DOHH2 (cell line): ENCODE measurements at regions not wholly inside any gene's neighbourhood (a gene's known extent, or its start where the extent isn't known, plus 50 kb on each side); places are given as distances from the start of the nearest gene placed in this dataset.

Source experiments
- H3F3A ChIP-seq: fragments of 200-600 bp; sonication (generic), shearing (Covaris generic); 2 replicates; pipeline ENCODE4 v1.6.0; 2016; ENCODE audit warnings: antibody characterized with exemption, mild to moderate bottlenecking; ENCODE audit not compliant: control insufficient read depth, insufficient read depth
- H3K27ac ChIP-seq: fragments of 200-600 bp; sonication (generic); 2 replicates; pipeline ENCODE4 v1.5.1; 2014; ENCODE audit warnings: low read depth, mild to moderate bottlenecking, low read length, moderate library complexity
- H3K27me3 ChIP-seq: fragments of 200-600 bp; sonication (generic); 2 replicates; pipeline ENCODE4 v1.6.1; 2014; ENCODE audit warnings: mild to moderate bottlenecking, low read length, mixed read lengths; ENCODE audit not compliant: control insufficient read depth
- H3K36me3 ChIP-seq: fragments of 200-600 bp; sonication (generic); 2 replicates; pipeline ENCODE4 v1.6.1; 2014; ENCODE audit warnings: mild to moderate bottlenecking, low read length, moderate library complexity, mixed read lengths; ENCODE audit not compliant: control insufficient read depth
- H3K4me1 ChIP-seq: fragments of 200-600 bp; sonication (generic); 2 replicates; pipeline ENCODE4 v1.6.1; 2014; ENCODE audit warnings: mild to moderate bottlenecking, low read length, mixed read lengths; ENCODE audit not compliant: control insufficient read depth
- H3K4me2 ChIP-seq: fragments of 200-600 bp; sonication (generic); 2 replicates; pipeline ENCODE4 v1.6.0; 2014; ENCODE audit warnings: mild to moderate bottlenecking, low read length, moderate library complexity
- H3K4me3 ChIP-seq: fragments of 200-600 bp; sonication (generic); 2 replicates; pipeline ENCODE4 v1.5.1; 2014; ENCODE audit warnings: mild to moderate bottlenecking, low read length, mixed read lengths
- H3K79me2 ChIP-seq: fragments of 200-600 bp; sonication (generic); 2 replicates; pipeline ENCODE4 v1.6.1; 2014; ENCODE audit warnings: mild to moderate bottlenecking, low read length, mixed read lengths; ENCODE audit not compliant: control insufficient read depth
- H3K9me2 ChIP-seq: fragments of 200-600 bp; sonication (generic); replicated peaks from 2 replicates; pipeline ENCODE4 v1.6.1; 2014; ENCODE audit warnings: mild to moderate bottlenecking, low read length, mixed read lengths; ENCODE audit not compliant: control insufficient read depth
- H3K9me3 ChIP-seq: fragments of 200-600 bp; sonication (generic); 2 replicates; pipeline ENCODE4 v1.6.1; 2014; ENCODE audit warnings: antibody characterized with exemption, low read length, mixed read lengths; ENCODE audit not compliant: control insufficient read depth, insufficient read depth
- H4K20me1 ChIP-seq: fragments of 200-600 bp; sonication (generic); 2 replicates; pipeline ENCODE4 v1.6.0; 2014; ENCODE audit warnings: low read depth, mild to moderate bottlenecking, antibody characterized with exemption, low read length, moderate library complexity; ENCODE audit not compliant: control insufficient read depth, insufficient read depth
- CTCF ChIP-seq: fragments of 200-600 bp; sonication (generic); IDR thresholded peaks from one replicate; pipeline ENCODE4 v1.5.1; 2014; ENCODE audit warnings: antibody characterized with exemption, mild to moderate bottlenecking, low read depth, low read length; ENCODE audit not compliant: poor library complexity, severe bottlenecking
- EZH2phosphoT487 ChIP-seq: fragments of 200-600 bp; sonication (generic); IDR thresholded peaks from 2 replicates; pipeline ENCODE4 v1.6.1; 2017; ENCODE audit warnings: borderline replicate concordance, mild to moderate bottlenecking, antibody characterized with exemption, low read length, moderate library complexity, mixed read lengths

DNA sequence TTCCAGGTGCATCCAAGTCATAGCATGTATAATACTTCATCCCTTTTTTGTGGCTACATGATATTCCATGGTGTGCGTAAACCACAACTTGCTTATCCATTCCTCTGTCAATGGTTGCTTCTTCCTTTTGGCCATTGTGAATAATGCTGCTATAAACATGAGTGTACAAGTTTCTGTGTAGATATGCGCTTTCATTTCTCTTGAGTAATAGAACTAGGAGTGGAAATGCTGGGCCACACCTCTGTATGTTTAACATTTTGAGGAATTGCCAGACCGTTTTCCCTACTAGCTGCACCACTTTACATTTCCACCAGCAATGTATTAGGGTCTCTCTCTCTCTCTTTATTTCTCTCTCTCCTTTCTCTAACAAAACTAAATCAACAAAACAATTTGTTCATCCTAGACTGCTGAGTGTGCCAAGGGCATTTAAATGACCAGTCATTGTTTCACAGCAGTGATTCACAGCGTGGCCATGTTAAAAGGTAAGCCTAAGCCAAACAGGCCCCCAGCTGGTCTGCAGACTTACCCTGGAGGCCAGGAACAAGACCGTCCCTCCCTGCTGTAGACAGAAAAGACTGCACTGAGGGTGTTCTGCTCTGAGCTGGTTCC, 53.2 kb upstream of the LYST start:
- peaks cover 2% of the 10 kb centered on the region; the same call in 1 of the 2 replicates for H3K27me3 ChIP-seq
- no peaks in the 10 kb centered on the region for H3K9me2 ChIP-seq
- H3K4me1 ChIP-seq: peaks cover 14% of the 10 kb centered on the region
- no peaks in the 10 kb centered on the region for H3K79me2 ChIP-seq
- no peaks in the 10 kb centered on the region for H3K9me3 ChIP-seq
- no peak overlapping the region for H3K4me2 ChIP-seq
- no peak overlapping the region for H3K27ac ChIP-seq
- TF ChIP-seq EZH2phosphoT487: no peak
- no peak for TF ChIP-seq CTCF
- H3K4me3 ChIP-seq: no peak overlapping the region
- no peaks in the 10 kb centered on the region for H3K36me3 ChIP-seq
- no peaks in the 10 kb centered on the region for H3F3A ChIP-seq
- no peaks in the 10 kb centered on the region for H4K20me1 ChIP-seq

DNA sequence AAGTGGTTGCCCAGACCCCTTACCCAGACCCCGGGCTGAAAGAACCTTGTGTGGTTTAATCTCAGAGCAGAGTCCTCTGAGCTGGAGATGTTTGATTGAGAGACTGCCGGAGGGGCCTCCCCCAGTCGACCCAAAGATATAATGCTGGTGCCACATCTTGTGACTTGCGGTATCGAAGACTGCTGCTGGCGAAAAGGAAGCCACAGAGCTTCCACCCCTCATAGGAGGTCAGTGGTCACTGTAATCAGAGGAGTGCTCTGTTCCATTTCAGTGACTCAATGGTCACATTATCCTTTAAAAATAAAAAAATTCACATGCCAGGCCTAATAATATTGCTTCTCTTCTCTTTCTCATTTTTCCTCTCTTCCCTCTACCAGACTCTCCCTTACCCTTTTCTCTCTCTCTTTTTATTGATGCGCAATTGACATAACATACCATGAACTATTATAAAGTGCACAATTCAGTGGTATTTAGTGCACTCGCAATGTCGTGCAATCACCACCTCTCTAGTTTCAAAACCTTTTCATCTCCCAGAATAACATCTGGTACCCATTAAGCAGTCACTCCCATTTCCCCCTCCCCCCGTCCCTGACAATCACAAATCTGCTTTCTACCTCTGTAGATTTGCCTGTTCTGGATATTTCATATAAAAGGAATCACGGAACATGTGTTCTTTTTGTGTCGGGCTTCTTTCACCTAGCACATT, 52.6 kb upstream of the LYST start:
- TF ChIP-seq CTCF (no peak), EZH2phosphoT487 (no peak)
- peaks cover 14% of the 10 kb centered on the region for H3K4me1 ChIP-seq
- H3K27me3 ChIP-seq: peaks cover 2% of the 10 kb centered on the region; the same call in 1 of the 2 replicates
- H3K9me2 ChIP-seq: no peaks in the 10 kb centered on the region
- H3K9me3 ChIP-seq: no peaks in the 10 kb centered on the region
- no peaks in the 10 kb centered on the region for H3K36me3 ChIP-seq
- H3F3A ChIP-seq: no peaks in the 10 kb centered on the region
- H3K79me2 ChIP-seq: no peaks in the 10 kb centered on the region
- H3K27ac ChIP-seq: no peak overlapping the region
- H3K4me2 ChIP-seq: no peak overlapping the region
- no peaks in the 10 kb centered on the region for H4K20me1 ChIP-seq
- H3K4me3 ChIP-seq: no peak overlapping the region

- Histone ChIP-seq H3K4me2 (no peak overlapping the region), H3K79me2 (no peaks in the 10 kb centered on the region), H3F3A (no peaks in the 10 kb centered on the region), H3K4me1 (peaks cover 7% of the 10 kb centered on the region), H3K36me3 (no peaks in the 10 kb centered on the region), H3K27ac (no peak overlapping the region), H3K9me3 (no peaks in the 10 kb centered on the region), H3K9me2 (no peaks in the 10 kb centered on the region), H4K20me1 (no peaks in the 10 kb centered on the region), H3K27me3 (no peaks in the 10 kb centered on the region; the same call in 1 of the 2 replicates), H3K4me3 (no peak overlapping the region)
- no peak for TF ChIP-seq CTCF
- TF ChIP-seq EZH2phosphoT487: no peak
Observed at GRCh38 chr1:235918465-235918864, 51.8 kb upstream of the LYST start.
